Skeletal muscle satellite cell (primary cell): ENCODE measurements at regions not wholly inside any gene's neighbourhood (a gene's known extent, or its start where the extent isn't known, plus 50 kb on each side); places are given as distances from the start of the nearest gene placed in this dataset.

ENCODE experiments used
- H3K27me3 ChIP-seq: 2 replicates; pipeline ENCODE4 v1.7.0; 2013; ENCODE audit warnings: low read length; ENCODE audit not compliant: control insufficient read depth, insufficient read depth
- H3K36me3 ChIP-seq: 2 replicates; pipeline ENCODE4 v1.7.0; 2013; ENCODE audit warnings: mild to moderate bottlenecking, control low read depth, low read length; ENCODE audit not compliant: insufficient read depth
- H3K4me1 ChIP-seq: 2 replicates; pipeline ENCODE4 v1.7.0; 2013; ENCODE audit warnings: low read length; ENCODE audit not compliant: control insufficient read depth, insufficient read depth
- H3K4me2 ChIP-seq: 2 replicates; pipeline ENCODE4 v1.7.0; 2013; ENCODE audit warnings: mild to moderate bottlenecking, low read length
- H3K4me3 ChIP-seq: 2 replicates; pipeline ENCODE4 v1.7.0; 2013; ENCODE audit warnings: low read length
- H3K9ac ChIP-seq: 2 replicates; pipeline ENCODE4 v1.7.0; 2013; ENCODE audit warnings: mild to moderate bottlenecking, low read depth, low read length, moderate library complexity
- H3K9me3 ChIP-seq: replicated peaks from 2 replicates; pipeline ENCODE4 v1.7.0; 2013; ENCODE audit warnings: mild to moderate bottlenecking, control low read depth, low read length

GRCh38 chr11:128273736-128274135, 313.6 kb downstream of the ETS1 start:
- H3K4me3 ChIP-seq: no peak overlapping the region
- no peak overlapping the region for H3K9ac ChIP-seq
- no peaks in the 10 kb centered on the region for H3K9me3 ChIP-seq
- H3K4me2 ChIP-seq: no peak overlapping the region
- H3K27me3 ChIP-seq: no peaks in the 10 kb centered on the region
- H3K4me1 ChIP-seq: peaks cover 3% of the 10 kb centered on the region
- H3K36me3 ChIP-seq: no peaks in the 10 kb centered on the region

- H3K4me2 ChIP-seq: no peak overlapping the region
- H3K4me1 ChIP-seq: peaks cover 3% of the 10 kb centered on the region
- no peaks in the 10 kb centered on the region for H3K27me3 ChIP-seq
- no peak overlapping the region for H3K9ac ChIP-seq
- no peak overlapping the region for H3K4me3 ChIP-seq
- H3K36me3 ChIP-seq: no peaks in the 10 kb centered on the region
- no peaks in the 10 kb centered on the region for H3K9me3 ChIP-seq
Observed at GRCh38 chr11:128271401-128271800, 316.0 kb downstream of the ETS1 start.

GRCh38 chr11:128269466-128269865, 317.9 kb downstream of the ETS1 start:
- H3K4me3 ChIP-seq: no peak overlapping the region
- H3K4me1 ChIP-seq: peaks cover 3% of the 10 kb centered on the region
- no peaks in the 10 kb centered on the region for H3K9me3 ChIP-seq
- H3K36me3 ChIP-seq: no peaks in the 10 kb centered on the region
- H3K27me3 ChIP-seq: no peaks in the 10 kb centered on the region
- no peak overlapping the region for H3K4me2 ChIP-seq
- H3K9ac ChIP-seq: no peak overlapping the region

GRCh38 chr11:128266893-128267292, 320.5 kb downstream of the ETS1 start:
- H3K4me2 ChIP-seq: no peak overlapping the region
- no peak overlapping the region for H3K4me3 ChIP-seq
- H3K9me3 ChIP-seq: no peaks in the 10 kb centered on the region
- no peak overlapping the region for H3K9ac ChIP-seq
- H3K36me3 ChIP-seq: no peaks in the 10 kb centered on the region
- peaks cover 3% of the 10 kb centered on the region for H3K4me1 ChIP-seq
- H3K27me3 ChIP-seq: no peaks in the 10 kb centered on the region

GRCh38 chr11:128262463-128263345, 324.7 kb downstream of the ETS1 start:
- no peak overlapping the region for H3K9ac ChIP-seq
- H3K27me3 ChIP-seq: no peaks in the 10 kb centered on the region
- no peaks in the 10 kb centered on the region for H3K9me3 ChIP-seq
- H3K36me3 ChIP-seq: no peaks in the 10 kb centered on the region
- H3K4me2 ChIP-seq: no peak overlapping the region
- H3K4me3 ChIP-seq: no peak overlapping the region
- no peaks in the 10 kb centered on the region for H3K4me1 ChIP-seq

- H3K9me3 ChIP-seq: no peaks in the 10 kb centered on the region
- no peaks in the 10 kb centered on the region for H3K4me1 ChIP-seq
- H3K4me3 ChIP-seq: no peak overlapping the region
- H3K27me3 ChIP-seq: no peaks in the 10 kb centered on the region
- H3K4me2 ChIP-seq: no peak overlapping the region
- no peaks in the 10 kb centered on the region for H3K36me3 ChIP-seq
- H3K9ac ChIP-seq: no peak overlapping the region
Observed at GRCh38 chr11:128261011-128261421, 326.3 kb downstream of the ETS1 start.

GRCh38 chr11:128260398-128260797, 327.0 kb downstream of the ETS1 start:
- Histone ChIP-seq H3K9me3 (no peaks in the 10 kb centered on the region), H3K4me1 (no peaks in the 10 kb centered on the region), H3K36me3 (no peaks in the 10 kb centered on the region), H3K4me2 (no peak overlapping the region), H3K4me3 (no peak overlapping the region), H3K9ac (no peak overlapping the region), H3K27me3 (no peaks in the 10 kb centered on the region)

GRCh38 chr11:128259816-128260215, 327.5 kb downstream of the ETS1 start:
- H3K9me3 ChIP-seq: no peaks in the 10 kb centered on the region
- H3K27me3 ChIP-seq: no peaks in the 10 kb centered on the region
- no peak overlapping the region for H3K4me2 ChIP-seq
- no peak overlapping the region for H3K4me3 ChIP-seq
- H3K9ac ChIP-seq: no peak overlapping the region
- no peaks in the 10 kb centered on the region for H3K4me1 ChIP-seq
- H3K36me3 ChIP-seq: no peaks in the 10 kb centered on the region

- no peaks in the 10 kb centered on the region for H3K36me3 ChIP-seq
- H3K4me1 ChIP-seq: no peaks in the 10 kb centered on the region
- no peaks in the 10 kb centered on the region for H3K27me3 ChIP-seq
- H3K9me3 ChIP-seq: no peaks in the 10 kb centered on the region
- H3K4me3 ChIP-seq: no peak overlapping the region
- H3K9ac ChIP-seq: no peak overlapping the region
- H3K4me2 ChIP-seq: no peak overlapping the region
Observed at GRCh38 chr11:128254941-128255340, 332.4 kb downstream of the ETS1 start.

GRCh38 chr11:128251140-128251539, 336.2 kb downstream of the ETS1 start:
- no peak overlapping the region for H3K4me2 ChIP-seq
- peaks cover 3% of the 10 kb centered on the region for H3K4me1 ChIP-seq
- no peak overlapping the region for H3K9ac ChIP-seq
- no peaks in the 10 kb centered on the region for H3K9me3 ChIP-seq
- no peaks in the 10 kb centered on the region for H3K36me3 ChIP-seq
- H3K27me3 ChIP-seq: no peaks in the 10 kb centered on the region
- no peak overlapping the region for H3K4me3 ChIP-seq

- Histone ChIP-seq H3K36me3 (no peaks in the 10 kb centered on the region), H3K9ac (no peak overlapping the region), H3K9me3 (no peaks in the 10 kb centered on the region), H3K27me3 (no peaks in the 10 kb centered on the region), H3K4me3 (no peak overlapping the region), H3K4me2 (no peak overlapping the region), H3K4me1 (peaks cover 3% of the 10 kb centered on the region)
Observed at GRCh38 chr11:128250482-128250881, 336.9 kb downstream of the ETS1 start.
